Type B pancreatic cell (in vitro differentiated cells): ENCODE measurements at regions not wholly inside any gene's neighbourhood (a gene's known extent, or its start where the extent isn't known, plus 50 kb on each side); places are given as distances from the start of the nearest gene placed in this dataset.

ENCODE experiments used
- DNase-seq: peaks from one replicate; pipeline ENCODE4 v3.0.0; 2021; ENCODE audit warnings: mixed read lengths; ENCODE audit not compliant: unreplicated experiment; ENCODE audit errors: extremely low spot score
- H3K27ac Mint-ChIP-seq: 2 replicates; pipeline ENCODE4 v1.8.0; 2021; ENCODE audit warnings: mild to moderate bottlenecking, mixed read lengths
- H3K27me3 Mint-ChIP-seq: 2 replicates; pipeline ENCODE4 v1.8.0; 2021; ENCODE audit warnings: mixed read lengths
- H3K36me3 Mint-ChIP-seq: 2 replicates; pipeline ENCODE4 v1.8.0; 2021; ENCODE audit warnings: mixed read lengths
- H3K4me1 Mint-ChIP-seq: one replicate; pipeline ENCODE4 v1.8.0; 2021; ENCODE audit warnings: mixed read lengths; ENCODE audit not compliant: unreplicated experiment
- H3K4me3 Mint-ChIP-seq: 2 replicates; pipeline ENCODE4 v1.8.0; 2021; ENCODE audit warnings: mild to moderate bottlenecking, mixed read lengths
- H3K9me3 Mint-ChIP-seq: 2 replicates; pipeline ENCODE4 v1.8.0; 2021; ENCODE audit warnings: mixed read lengths
- TF ChIP-seq, protein P1 (sequence below): fragments of 200-600 bp; sonication (generic); conservative IDR thresholded peaks from 2 replicates; pipeline ENCODE4 v1.5.0; 2021; ENCODE audit warnings: antibody characterized with exemption, mild to moderate bottlenecking

DNA sequence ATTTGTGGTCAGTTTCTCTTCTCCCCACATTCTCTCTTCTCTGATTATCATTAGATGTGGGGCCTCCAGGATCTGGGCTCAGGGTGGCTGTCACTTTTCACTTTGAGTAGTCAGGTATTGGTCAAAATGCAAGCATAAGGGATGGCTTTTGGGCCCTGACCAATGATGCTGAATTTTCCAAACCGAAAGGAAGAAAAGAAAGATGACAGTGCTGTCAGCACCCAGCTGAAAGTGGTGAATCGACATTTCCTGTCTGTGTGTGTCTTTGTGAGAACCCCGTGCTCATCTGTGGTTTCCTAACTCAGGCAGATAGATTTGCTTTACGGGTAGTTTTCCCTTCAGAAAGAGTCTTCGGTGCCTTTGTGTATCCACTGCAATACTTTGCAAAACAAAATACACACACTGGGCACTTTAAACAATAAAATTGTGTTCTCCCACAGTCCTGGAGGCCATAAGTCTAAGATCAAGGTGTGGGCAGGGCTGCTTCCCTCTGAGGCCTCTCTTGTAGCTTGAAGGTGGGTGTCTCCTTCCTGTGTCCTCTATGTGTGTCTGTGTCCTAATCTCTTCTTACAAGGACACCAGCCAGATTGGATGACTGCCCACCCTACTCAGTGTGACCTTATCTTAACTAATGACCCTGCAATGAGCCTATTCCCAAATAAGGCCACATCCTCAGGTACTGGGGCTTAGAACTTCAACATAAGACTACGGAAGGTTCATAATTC is 274.8 kb upstream of the AJAP1 start:
- TF ChIP-seq, protein P1, sequence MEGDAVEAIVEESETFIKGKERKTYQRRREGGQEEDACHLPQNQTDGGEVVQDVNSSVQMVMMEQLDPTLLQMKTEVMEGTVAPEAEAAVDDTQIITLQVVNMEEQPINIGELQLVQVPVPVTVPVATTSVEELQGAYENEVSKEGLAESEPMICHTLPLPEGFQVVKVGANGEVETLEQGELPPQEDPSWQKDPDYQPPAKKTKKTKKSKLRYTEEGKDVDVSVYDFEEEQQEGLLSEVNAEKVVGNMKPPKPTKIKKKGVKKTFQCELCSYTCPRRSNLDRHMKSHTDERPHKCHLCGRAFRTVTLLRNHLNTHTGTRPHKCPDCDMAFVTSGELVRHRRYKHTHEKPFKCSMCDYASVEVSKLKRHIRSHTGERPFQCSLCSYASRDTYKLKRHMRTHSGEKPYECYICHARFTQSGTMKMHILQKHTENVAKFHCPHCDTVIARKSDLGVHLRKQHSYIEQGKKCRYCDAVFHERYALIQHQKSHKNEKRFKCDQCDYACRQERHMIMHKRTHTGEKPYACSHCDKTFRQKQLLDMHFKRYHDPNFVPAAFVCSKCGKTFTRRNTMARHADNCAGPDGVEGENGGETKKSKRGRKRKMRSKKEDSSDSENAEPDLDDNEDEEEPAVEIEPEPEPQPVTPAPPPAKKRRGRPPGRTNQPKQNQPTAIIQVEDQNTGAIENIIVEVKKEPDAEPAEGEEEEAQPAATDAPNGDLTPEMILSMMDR = no peak
- H3K27ac Mint-ChIP-seq = no peak overlapping the region
- no peaks in the 10 kb centered on the region for H3K36me3 Mint-ChIP-seq
- peaks cover 6% of the 10 kb centered on the region for H3K4me1 Mint-ChIP-seq
- no peak for DNase-seq
- H3K4me3 Mint-ChIP-seq = no peak overlapping the region
- H3K27me3 Mint-ChIP-seq = no peaks in the 10 kb centered on the region
- H3K9me3 Mint-ChIP-seq = peaks cover 15% of the 10 kb centered on the region

DNA sequence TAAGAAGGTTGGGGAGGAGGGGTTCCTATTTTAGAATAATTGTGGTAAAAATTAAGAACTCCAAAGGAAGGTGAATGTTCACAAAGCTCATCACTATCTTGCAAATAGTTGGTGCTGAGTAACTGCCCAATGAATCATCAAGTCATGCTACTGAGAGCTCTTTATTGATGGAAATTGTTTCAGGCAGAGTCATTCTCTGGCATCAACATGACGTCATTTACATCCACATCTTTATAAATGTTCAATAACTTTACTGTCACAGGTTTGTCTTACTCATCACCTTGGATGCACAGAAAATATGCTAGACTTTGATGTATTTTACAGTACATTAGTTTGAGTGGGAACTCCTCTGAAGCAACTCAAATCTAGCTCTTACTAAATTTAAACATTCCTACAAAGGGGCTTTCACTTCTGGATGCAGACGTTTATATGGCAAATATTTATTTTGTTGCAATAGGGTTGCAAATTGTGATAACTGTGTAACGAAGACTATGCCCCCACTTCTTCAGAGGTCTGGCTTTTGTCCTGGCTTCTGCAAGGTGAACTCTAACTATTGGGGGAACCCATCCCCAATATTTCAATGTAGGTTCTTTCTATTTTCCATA is 273.7 kb upstream of the AJAP1 start:
- peaks cover 15% of the 10 kb centered on the region for H3K9me3 Mint-ChIP-seq
- no peak overlapping the region for H3K27ac Mint-ChIP-seq
- H3K4me3 Mint-ChIP-seq = no peak overlapping the region

DNA sequence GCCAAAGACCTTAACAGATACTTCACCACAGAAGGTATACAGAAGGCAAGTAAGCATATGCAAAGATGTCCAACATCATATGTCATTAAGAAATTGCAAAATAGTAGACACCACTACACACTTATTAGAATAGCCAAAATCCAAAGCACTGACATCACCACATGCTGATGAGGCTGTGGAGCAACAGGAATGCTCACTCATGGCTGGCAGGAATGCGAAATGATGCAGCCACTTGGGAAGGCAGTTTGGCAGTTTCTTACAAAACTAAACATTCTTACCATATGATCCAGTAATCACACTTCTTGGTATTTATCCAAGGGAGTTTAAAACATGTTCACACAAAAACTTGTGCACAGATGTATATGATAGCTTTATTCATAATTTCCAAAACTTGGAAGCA is 261.2 kb upstream of the AJAP1 start:
- Mint-ChIP-seq H3K4me3 (no peak overlapping the region), H3K9me3 (peaks cover 6% of the 10 kb centered on the region), H3K27ac (no peak overlapping the region), H3K36me3 (no peaks in the 10 kb centered on the region), H3K27me3 (peaks cover 13% of the 10 kb centered on the region), H3K4me1 (no peaks in the 10 kb centered on the region)
- TF ChIP-seq, protein P1 = no peak
- no peak for DNase-seq

More for the DNA sequence above, 273.7 kb upstream of the AJAP1 start:
- H3K4me1 Mint-ChIP-seq = peaks cover 3% of the 10 kb centered on the region
- TF ChIP-seq, protein P1 = no peak
- no peak for DNase-seq
- H3K27me3 Mint-ChIP-seq = no peaks in the 10 kb centered on the region
- no peaks in the 10 kb centered on the region for H3K36me3 Mint-ChIP-seq

DNA sequence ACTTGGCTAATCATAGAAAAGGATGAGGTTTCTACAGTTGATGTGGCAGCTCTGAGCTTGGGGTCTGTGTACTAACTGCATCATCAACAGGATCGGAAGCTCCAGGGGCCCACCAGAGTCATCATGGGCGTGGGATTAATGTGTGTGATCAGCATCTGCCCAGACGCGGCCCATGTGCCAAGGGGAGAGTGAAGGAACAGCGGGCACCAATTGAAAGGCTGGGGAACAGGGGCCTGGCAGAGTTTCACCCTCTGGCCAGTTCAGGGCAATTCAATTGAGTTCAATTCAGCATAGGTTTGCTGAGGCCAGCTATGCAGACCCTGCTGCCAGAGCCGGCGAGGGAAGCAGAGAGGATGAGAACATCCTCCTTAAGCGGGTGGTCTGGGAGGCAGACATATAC is 260.0 kb upstream of the AJAP1 start:
- Mint-ChIP-seq H3K27me3 (peaks cover 13% of the 10 kb centered on the region), H3K36me3 (no peaks in the 10 kb centered on the region), H3K4me1 (no peaks in the 10 kb centered on the region), H3K9me3 (peaks cover 6% of the 10 kb centered on the region), H3K27ac (no peak overlapping the region), H3K4me3 (no peak overlapping the region)
- TF ChIP-seq, protein P1 = no peak
- no peak for DNase-seq

DNA sequence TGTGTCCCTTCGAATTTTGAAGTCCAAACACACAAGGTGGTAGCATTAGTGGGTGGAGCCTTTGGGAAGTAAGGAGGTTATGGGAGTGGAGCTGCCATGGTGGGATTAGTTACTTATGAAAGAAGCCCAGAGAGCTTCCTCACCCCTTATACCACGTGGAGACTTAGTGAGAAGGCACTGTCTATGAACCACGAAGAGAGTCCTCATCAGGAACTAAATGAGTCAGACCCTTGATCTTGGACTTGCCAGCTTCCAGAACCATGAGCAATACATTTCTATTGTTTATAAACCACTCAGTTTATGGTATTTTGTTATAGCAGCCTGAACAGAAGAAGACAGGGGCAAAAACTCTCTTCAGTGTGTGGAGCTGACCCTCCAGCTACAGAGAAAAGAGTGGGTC is 259.3 kb upstream of the AJAP1 start:
- no peaks in the 10 kb centered on the region for H3K36me3 Mint-ChIP-seq
- no peak overlapping the region for H3K4me3 Mint-ChIP-seq
- TF ChIP-seq, protein P1 = no peak
- no peaks in the 10 kb centered on the region for H3K4me1 Mint-ChIP-seq
- H3K9me3 Mint-ChIP-seq = peaks cover 6% of the 10 kb centered on the region
- no peak for DNase-seq
- peaks cover 13% of the 10 kb centered on the region for H3K27me3 Mint-ChIP-seq
- no peak overlapping the region for H3K27ac Mint-ChIP-seq
